ENCODE measurements at regions not wholly inside any gene's neighbourhood (a gene's known extent, or its start where the extent isn't known, plus 50 kb on each side); places are given as distances from the start of the nearest gene placed in this dataset.

DNA sequence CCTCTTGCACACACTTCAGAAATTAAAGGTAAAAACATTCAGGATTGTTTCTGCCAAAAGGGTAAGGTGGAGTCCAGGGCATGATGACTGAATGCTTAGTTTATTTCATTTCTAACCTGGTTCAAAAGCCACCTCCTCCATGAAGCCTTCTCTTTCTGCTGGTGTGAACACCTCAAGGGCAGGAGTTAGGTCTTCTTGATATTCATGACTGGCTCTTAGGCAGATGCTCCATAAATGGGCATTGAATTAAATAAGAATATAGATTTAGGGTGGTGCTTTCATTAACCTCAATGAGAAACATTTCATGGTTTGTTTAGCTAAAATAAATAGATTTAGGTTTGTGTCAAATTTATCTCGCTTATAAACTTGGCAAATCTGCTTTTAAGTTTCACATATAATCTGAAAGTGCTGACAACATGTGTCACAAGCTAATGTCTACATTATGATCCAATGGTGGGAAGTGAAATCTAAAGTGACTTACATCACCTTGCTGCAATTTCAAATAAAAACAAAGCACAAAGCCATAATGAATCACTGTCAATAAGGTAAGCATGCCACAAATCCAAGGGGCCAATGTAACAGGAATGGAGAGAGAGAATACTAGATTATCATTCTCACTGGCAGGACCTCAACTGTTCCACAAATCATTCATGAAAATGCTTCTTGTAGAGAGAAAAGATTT, 72.7 kb upstream of the GRIP1 start (continued):
- TF ChIP-seq, protein P1, sequence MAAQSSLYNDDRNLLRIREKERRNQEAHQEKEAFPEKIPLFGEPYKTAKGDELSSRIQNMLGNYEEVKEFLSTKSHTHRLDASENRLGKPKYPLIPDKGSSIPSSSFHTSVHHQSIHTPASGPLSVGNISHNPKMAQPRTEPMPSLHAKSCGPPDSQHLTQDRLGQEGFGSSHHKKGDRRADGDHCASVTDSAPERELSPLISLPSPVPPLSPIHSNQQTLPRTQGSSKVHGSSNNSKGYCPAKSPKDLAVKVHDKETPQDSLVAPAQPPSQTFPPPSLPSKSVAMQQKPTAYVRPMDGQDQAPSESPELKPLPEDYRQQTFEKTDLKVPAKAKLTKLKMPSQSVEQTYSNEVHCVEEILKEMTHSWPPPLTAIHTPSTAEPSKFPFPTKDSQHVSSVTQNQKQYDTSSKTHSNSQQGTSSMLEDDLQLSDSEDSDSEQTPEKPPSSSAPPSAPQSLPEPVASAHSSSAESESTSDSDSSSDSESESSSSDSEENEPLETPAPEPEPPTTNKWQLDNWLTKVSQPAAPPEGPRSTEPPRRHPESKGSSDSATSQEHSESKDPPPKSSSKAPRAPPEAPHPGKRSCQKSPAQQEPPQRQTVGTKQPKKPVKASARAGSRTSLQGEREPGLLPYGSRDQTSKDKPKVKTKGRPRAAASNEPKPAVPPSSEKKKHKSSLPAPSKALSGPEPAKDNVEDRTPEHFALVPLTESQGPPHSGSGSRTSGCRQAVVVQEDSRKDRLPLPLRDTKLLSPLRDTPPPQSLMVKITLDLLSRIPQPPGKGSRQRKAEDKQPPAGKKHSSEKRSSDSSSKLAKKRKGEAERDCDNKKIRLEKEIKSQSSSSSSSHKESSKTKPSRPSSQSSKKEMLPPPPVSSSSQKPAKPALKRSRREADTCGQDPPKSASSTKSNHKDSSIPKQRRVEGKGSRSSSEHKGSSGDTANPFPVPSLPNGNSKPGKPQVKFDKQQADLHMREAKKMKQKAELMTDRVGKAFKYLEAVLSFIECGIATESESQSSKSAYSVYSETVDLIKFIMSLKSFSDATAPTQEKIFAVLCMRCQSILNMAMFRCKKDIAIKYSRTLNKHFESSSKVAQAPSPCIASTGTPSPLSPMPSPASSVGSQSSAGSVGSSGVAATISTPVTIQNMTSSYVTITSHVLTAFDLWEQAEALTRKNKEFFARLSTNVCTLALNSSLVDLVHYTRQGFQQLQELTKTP (IDR thresholded peaks at IDR 0.05; ENCODE audit: low read depth in 1 of 2, partially characterized antibody in 2 of 2): no peak
- no peak for TF ChIP-seq SNIP1 (IDR thresholded peaks at IDR 0.05; ENCODE audit: low read depth)
- TF ChIP-seq, protein P2, sequence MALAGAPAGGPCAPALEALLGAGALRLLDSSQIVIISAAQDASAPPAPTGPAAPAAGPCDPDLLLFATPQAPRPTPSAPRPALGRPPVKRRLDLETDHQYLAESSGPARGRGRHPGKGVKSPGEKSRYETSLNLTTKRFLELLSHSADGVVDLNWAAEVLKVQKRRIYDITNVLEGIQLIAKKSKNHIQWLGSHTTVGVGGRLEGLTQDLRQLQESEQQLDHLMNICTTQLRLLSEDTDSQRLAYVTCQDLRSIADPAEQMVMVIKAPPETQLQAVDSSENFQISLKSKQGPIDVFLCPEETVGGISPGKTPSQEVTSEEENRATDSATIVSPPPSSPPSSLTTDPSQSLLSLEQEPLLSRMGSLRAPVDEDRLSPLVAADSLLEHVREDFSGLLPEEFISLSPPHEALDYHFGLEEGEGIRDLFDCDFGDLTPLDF (CRISPR knock-in tag; IDR thresholded peaks at IDR 0.05): no peak
- TF ChIP-seq, protein P3, sequence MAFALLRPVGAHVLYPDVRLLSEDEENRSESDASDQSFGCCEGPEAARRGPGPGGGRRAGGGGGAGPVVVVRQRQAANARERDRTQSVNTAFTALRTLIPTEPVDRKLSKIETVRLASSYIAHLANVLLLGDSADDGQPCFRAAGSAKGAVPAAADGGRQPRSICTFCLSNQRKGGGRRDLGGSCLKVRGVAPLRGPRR (CRISPR knock-in tag; IDR thresholded peaks at IDR 0.05): no peak
- TF ChIP-seq CHD2 (IDR thresholded peaks at IDR 0.05; ENCODE audit: low read depth, low read length): no peak

Measured in K562 (cell line).